A549 (cell line): ENCODE measurements at regions not wholly inside any gene's neighbourhood (a gene's known extent, or its start where the extent isn't known, plus 50 kb on each side); places are given as distances from the start of the nearest gene placed in this dataset.

ENCODE experiments used
- BHLHE40 ChIP-seq: IDR thresholded peaks from 2 replicates; pipeline ENCODE4 v1.6.1; 2012; ENCODE audit warnings: low read depth, low read length, inconsistent platforms
- CHD2 ChIP-seq: fragments of 150-350 bp; IDR thresholded peaks from 2 replicates; pipeline ENCODE4 v1.6.1; 2014; ENCODE audit warnings: low read length; ENCODE audit not compliant: partially characterized antibody
- ESRRA ChIP-seq: fragments of 150-350 bp; IDR thresholded peaks from 2 replicates; pipeline ENCODE4 v1.6.1; 2014; ENCODE audit warnings: mild to moderate bottlenecking, low read length, borderline replicate concordance
- FOXS1 ChIP-seq: fragments of 250-450 bp; sonication (Bioruptor Pico); IDR thresholded peaks from 2 replicates; pipeline ENCODE4 v1.5.0; 2020; ENCODE audit warnings: mild to moderate bottlenecking, moderate library complexity
- HOXA7 ChIP-seq: fragments of 250-450 bp; sonication (Bioruptor Pico); IDR thresholded peaks from 2 replicates; pipeline ENCODE4 v1.5.0; 2020; ENCODE audit warnings: mild to moderate bottlenecking, moderate library complexity
- NPAS2 ChIP-seq: fragments of 250-450 bp; sonication (Bioruptor Pico); IDR thresholded peaks from 2 replicates; pipeline ENCODE4 v1.8.0; 2022; ENCODE audit warnings: mild to moderate bottlenecking, moderate library complexity, borderline replicate concordance
- PHF8 ChIP-seq: fragments of 200-600 bp; sonication (generic); IDR thresholded peaks from 2 replicates; pipeline ENCODE4 v1.6.1; 2016; ENCODE audit warnings: low read depth, mild to moderate bottlenecking, antibody characterized with exemption, moderate library complexity, borderline replicate concordance
- POLR2A ChIP-seq: IDR thresholded peaks from 2 replicates; pipeline ENCODE4 v1.6.1; 2012; ENCODE audit warnings: mild to moderate bottlenecking, low read length
- RAD21 ChIP-seq, 2 experiments: fragments of >200 bp in 1 of 2; sonication (Bioruptor Twin) in 1 of 2; formaldehyde crosslinking in 1 of 2; IDR thresholded peaks in 1 of 2; conservative IDR thresholded peaks in 1 of 2; 2 replicates in 1 of 2; 3 replicates in 1 of 2; pipeline ENCODE4 v1.6.1; 2012 to 2018; ENCODE audit warnings: inconsistent platforms in 1 of 2
- RFX5 ChIP-seq: fragments of 450-650 bp; IDR thresholded peaks from 2 replicates; pipeline ENCODE4 v1.7.1; 2014; ENCODE audit warnings: antibody characterized with exemption, mild to moderate bottlenecking, moderate library complexity
- SREBF2 ChIP-seq: fragments of 450-650 bp; IDR thresholded peaks from 2 replicates; pipeline ENCODE4 v1.6.1; 2014; ENCODE audit warnings: mild to moderate bottlenecking, moderate library complexity
- TF ChIP-seq, protein P1 (sequence below): fragments of >200 bp; sonication (Bioruptor Twin); formaldehyde crosslinking; IDR thresholded peaks from 3 replicates; pipeline ENCODE4 v1.5.1; 2016
- TF ChIP-seq, protein P2 (sequence below): fragments of 200-600 bp; sonication (generic); IDR thresholded peaks from 2 replicates; pipeline ENCODE4 v1.6.1; 2016; ENCODE audit warnings: antibody characterized with exemption, mild to moderate bottlenecking, moderate library complexity
- TF ChIP-seq, protein P3 (sequence below): fragments of 450-650 bp; IDR thresholded peaks from 2 replicates; pipeline ENCODE4 v1.6.1; 2014; ENCODE audit warnings: antibody characterized with exemption

DNA sequence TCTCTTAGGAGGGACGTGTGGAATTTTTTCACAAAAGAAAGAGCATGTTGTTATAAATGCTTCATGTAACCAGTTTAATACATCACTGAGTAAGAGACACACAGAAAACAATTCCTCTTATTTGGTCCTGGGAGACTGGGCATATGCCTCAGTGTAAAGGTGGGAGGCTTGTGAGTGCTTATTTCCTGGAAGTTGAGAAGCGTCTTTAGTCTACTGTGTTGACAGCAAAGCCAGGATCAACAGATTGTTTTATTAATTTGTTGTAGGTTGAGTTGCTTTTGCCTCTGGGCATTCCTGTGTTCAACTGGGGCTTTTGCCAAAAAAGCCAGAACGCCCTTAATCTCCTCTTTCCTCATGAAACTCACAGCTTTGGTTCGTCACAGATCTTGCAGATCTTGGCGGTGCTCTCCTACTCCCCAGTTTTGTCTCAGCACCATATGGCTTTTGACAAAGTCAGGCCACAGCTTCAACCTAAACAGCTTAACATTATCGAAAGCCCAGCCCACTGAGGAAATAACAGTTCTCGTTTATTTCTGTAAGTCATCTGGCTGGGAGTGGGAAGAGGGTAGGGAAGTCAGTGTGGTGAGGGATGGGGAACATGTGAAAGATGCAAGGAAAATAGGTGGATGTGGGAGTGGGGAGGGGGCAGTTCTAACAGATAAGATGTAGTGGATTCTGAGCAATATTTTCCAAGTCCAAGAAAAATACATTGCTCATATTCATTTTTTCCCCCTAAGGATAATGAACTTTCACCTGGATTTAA is 227.2 kb downstream of the DACT1 start:
- TF ChIP-seq, protein P1, sequence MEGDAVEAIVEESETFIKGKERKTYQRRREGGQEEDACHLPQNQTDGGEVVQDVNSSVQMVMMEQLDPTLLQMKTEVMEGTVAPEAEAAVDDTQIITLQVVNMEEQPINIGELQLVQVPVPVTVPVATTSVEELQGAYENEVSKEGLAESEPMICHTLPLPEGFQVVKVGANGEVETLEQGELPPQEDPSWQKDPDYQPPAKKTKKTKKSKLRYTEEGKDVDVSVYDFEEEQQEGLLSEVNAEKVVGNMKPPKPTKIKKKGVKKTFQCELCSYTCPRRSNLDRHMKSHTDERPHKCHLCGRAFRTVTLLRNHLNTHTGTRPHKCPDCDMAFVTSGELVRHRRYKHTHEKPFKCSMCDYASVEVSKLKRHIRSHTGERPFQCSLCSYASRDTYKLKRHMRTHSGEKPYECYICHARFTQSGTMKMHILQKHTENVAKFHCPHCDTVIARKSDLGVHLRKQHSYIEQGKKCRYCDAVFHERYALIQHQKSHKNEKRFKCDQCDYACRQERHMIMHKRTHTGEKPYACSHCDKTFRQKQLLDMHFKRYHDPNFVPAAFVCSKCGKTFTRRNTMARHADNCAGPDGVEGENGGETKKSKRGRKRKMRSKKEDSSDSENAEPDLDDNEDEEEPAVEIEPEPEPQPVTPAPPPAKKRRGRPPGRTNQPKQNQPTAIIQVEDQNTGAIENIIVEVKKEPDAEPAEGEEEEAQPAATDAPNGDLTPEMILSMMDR, result no peak
- TF ChIP-seq PHF8 (no peak), BHLHE40 (no peak), POLR2A (no peak), SREBF2 (no peak), HOXA7 (CRISPR knock-in tag) (no peak), RFX5 (no peak), CHD2 (no peak), RAD21 (conservative IDR thresholded peaks at IDR 0.05 in 1 of 2, IDR thresholded peaks at IDR 0.05 in 1 of 2) (no peak), ESRRA (no peak), NPAS2 (CRISPR knock-in tag) (no peak), FOXS1 (CRISPR knock-in tag) (no peak)
- TF ChIP-seq, protein P2, sequence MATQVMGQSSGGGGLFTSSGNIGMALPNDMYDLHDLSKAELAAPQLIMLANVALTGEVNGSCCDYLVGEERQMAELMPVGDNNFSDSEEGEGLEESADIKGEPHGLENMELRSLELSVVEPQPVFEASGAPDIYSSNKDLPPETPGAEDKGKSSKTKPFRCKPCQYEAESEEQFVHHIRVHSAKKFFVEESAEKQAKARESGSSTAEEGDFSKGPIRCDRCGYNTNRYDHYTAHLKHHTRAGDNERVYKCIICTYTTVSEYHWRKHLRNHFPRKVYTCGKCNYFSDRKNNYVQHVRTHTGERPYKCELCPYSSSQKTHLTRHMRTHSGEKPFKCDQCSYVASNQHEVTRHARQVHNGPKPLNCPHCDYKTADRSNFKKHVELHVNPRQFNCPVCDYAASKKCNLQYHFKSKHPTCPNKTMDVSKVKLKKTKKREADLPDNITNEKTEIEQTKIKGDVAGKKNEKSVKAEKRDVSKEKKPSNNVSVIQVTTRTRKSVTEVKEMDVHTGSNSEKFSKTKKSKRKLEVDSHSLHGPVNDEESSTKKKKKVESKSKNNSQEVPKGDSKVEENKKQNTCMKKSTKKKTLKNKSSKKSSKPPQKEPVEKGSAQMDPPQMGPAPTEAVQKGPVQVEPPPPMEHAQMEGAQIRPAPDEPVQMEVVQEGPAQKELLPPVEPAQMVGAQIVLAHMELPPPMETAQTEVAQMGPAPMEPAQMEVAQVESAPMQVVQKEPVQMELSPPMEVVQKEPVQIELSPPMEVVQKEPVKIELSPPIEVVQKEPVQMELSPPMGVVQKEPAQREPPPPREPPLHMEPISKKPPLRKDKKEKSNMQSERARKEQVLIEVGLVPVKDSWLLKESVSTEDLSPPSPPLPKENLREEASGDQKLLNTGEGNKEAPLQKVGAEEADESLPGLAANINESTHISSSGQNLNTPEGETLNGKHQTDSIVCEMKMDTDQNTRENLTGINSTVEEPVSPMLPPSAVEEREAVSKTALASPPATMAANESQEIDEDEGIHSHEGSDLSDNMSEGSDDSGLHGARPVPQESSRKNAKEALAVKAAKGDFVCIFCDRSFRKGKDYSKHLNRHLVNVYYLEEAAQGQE, result no peak
- TF ChIP-seq, protein P3, sequence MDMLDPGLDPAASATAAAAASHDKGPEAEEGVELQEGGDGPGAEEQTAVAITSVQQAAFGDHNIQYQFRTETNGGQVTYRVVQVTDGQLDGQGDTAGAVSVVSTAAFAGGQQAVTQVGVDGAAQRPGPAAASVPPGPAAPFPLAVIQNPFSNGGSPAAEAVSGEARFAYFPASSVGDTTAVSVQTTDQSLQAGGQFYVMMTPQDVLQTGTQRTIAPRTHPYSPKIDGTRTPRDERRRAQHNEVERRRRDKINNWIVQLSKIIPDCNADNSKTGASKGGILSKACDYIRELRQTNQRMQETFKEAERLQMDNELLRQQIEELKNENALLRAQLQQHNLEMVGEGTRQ, result no peak
